Naive thymus-derived CD4-positive, alpha-beta T cell (primary cell): ENCODE measurements at regions not wholly inside any gene's neighbourhood (a gene's known extent, or its start where the extent isn't known, plus 50 kb on each side); places are given as distances from the start of the nearest gene placed in this dataset.

Experiments
- ATAC-seq: fragments of 150-1000 bp; cut with Tn5 transposase; 2 replicates; pipeline ENCODE4 v1.10.0; 2021; ENCODE audit warnings: mild to moderate bottlenecking, moderate library complexity
- CTCF ChIA-PET: fragments of 350-600 bp; sonication (Branson Sonifier 250); formaldehyde crosslinking; loops from one replicate; lab custom pipeline; 2021; ENCODE audit warnings: antibody characterized with exemption; lab: Charles Lee
- POLR2A ChIA-PET: fragments of 350-600 bp; sonication (Branson Sonifier 250); formaldehyde crosslinking; loops from one replicate; lab custom pipeline; 2021; ENCODE audit warnings: antibody characterized with exemption, inconsistent platforms; lab: Charles Lee
- DNase-seq, 9 donors: peaks; one replicate each; pipeline versions ENCODE4 v3.0.0 to v3.0.0-alpha.2; 2020 to 2022; ENCODE audit warnings: mixed read lengths in 1 of 9
- H3K27ac ChIP-seq: one replicate; pipeline ENCODE4 v1.7.0; 2013; ENCODE audit warnings: mild to moderate bottlenecking, low read depth, low read length, moderate library complexity
- H3K27me3 ChIP-seq, 2 donors: one replicate each; pipeline ENCODE4 v1.7.0; 2013; ENCODE audit warnings: low read length in 2 of 2, mild to moderate bottlenecking in 2 of 2, moderate library complexity in 2 of 2; ENCODE audit not compliant: control insufficient read depth in 2 of 2, insufficient read depth in 2 of 2
- H3K36me3 ChIP-seq, 3 experiments: 1 replicate in 2 of 3; 2 replicates in 1 of 3; pipeline ENCODE4 v1.7.0; 2013; ENCODE audit warnings: low read length in 3 of 3, mild to moderate bottlenecking in 3 of 3, moderate library complexity in 1 of 3; ENCODE audit not compliant: insufficient read depth in 3 of 3, control insufficient read depth in 2 of 3
- H3K4me1 ChIP-seq, 2 donors: one replicate each; pipeline ENCODE4 v1.7.0; 2013; ENCODE audit warnings: low read length in 2 of 2, mild to moderate bottlenecking in 2 of 2, moderate library complexity in 1 of 2; ENCODE audit not compliant: control insufficient read depth in 2 of 2, insufficient read depth in 2 of 2
- H3K4me3 ChIP-seq: 2 replicates; pipeline ENCODE4 v1.7.0; 2013; ENCODE audit warnings: mild to moderate bottlenecking, low read length
- H3K9me3 ChIP-seq, 3 experiments: 1 replicate in 2 of 3; 2 replicates in 1 of 3; pipeline ENCODE4 v1.7.0; 2013; ENCODE audit warnings: low read length in 3 of 3; ENCODE audit not compliant: control insufficient read depth in 2 of 3
- H3K27ac Mint-ChIP-seq, 9 donors: one replicate each; pipeline ENCODE4 v1.8.0; 2020 to 2022; ENCODE audit warnings: mixed read lengths in 9 of 9, mild to moderate bottlenecking in 8 of 9, moderate library complexity in 5 of 9, inconsistent platforms in 2 of 9
- H3K27me3 Mint-ChIP-seq, 5 donors: one replicate each; pipeline ENCODE4 v1.8.0; 2021 to 2022; ENCODE audit warnings: mixed read lengths in 5 of 5, mild to moderate bottlenecking in 1 of 5
- H3K36me3 Mint-ChIP-seq, 5 donors: one replicate each; pipeline ENCODE4 v1.8.0; 2020 to 2022; ENCODE audit warnings: mixed read lengths in 5 of 5, mild to moderate bottlenecking in 3 of 5, inconsistent platforms in 1 of 5
- H3K4me1 Mint-ChIP-seq, 7 donors: one replicate each; pipeline ENCODE4 v1.8.0; 2020 to 2022; ENCODE audit warnings: mixed read lengths in 7 of 7, mild to moderate bottlenecking in 3 of 7, inconsistent platforms in 1 of 7
- H3K4me3 Mint-ChIP-seq, 10 donors: one replicate each; pipeline ENCODE4 v1.8.0; 2020 to 2022; ENCODE audit warnings: mild to moderate bottlenecking in 10 of 10, mixed read lengths in 10 of 10, moderate library complexity in 6 of 10, inconsistent platforms in 2 of 10
- H3K9me3 Mint-ChIP-seq, 11 donors: one replicate each; pipeline ENCODE4 v1.8.0; 2020 to 2022; ENCODE audit warnings: mixed read lengths in 11 of 11, mild to moderate bottlenecking in 4 of 11, inconsistent platforms in 1 of 11, moderate library complexity in 1 of 11
- intact Hi-C, 2 donors: fragments of 100-400 bp; cut with micrococcal nuclease; formaldehyde crosslinking; loops; one replicate each; pipeline ENCODE4 v1.15.1; 2023

GRCh38 chr4:72631296-72631695 lies 62.3 kb upstream of the ADAMTS3 start:
- H3K4me1 ChIP-seq: no peaks in the 10 kb centered on the region
- Mint-ChIP-seq H3K4me1 (peaks cover 0 to 1% (median 0%) of the 10 kb centered on the region in 7 donors), H3K36me3 (no peaks in the 10 kb centered on the region), H3K27me3 (peaks cover 0 to 5% (median 0%) of the 10 kb centered on the region in 5 donors), H3K4me3 (no peak overlapping the region), H3K9me3 (peaks cover 0 to 9% (median 0%) of the 10 kb centered on the region in 11 donors), H3K27ac (no peak overlapping the region)
- ChIA-PET POLR2A (no interaction called here), CTCF (no interaction called here)
- no peak overlapping the region for H3K27ac ChIP-seq
- H3K4me3 ChIP-seq: no peak overlapping the region
- ATAC-seq (no peak), DNase-seq (no peak)
- no peaks in the 10 kb centered on the region for H3K36me3 ChIP-seq
- no peaks in the 10 kb centered on the region for H3K9me3 ChIP-seq
- intact Hi-C loops: no loop called here
- H3K27me3 ChIP-seq: no peaks in the 10 kb centered on the region

- no peaks in the 10 kb centered on the region for H3K27me3 Mint-ChIP-seq
- H3K27ac Mint-ChIP-seq: no peak overlapping the region
- DNase-seq (no peak), ATAC-seq (no peak)
- H3K36me3 Mint-ChIP-seq: no peaks in the 10 kb centered on the region
- no peaks in the 10 kb centered on the region for H3K9me3 ChIP-seq
- intact Hi-C loops: no loop called here
- H3K4me1 Mint-ChIP-seq: no peaks in the 10 kb centered on the region
- H3K27ac ChIP-seq: no peak overlapping the region
- H3K9me3 Mint-ChIP-seq: peaks cover 0 to 3% (median 0%) of the 10 kb centered on the region in 11 donors
- ChIA-PET POLR2A (no interaction called here), CTCF (no interaction called here)
- no peak overlapping the region for H3K4me3 ChIP-seq
- H3K36me3 ChIP-seq: no peaks in the 10 kb centered on the region
- no peaks in the 10 kb centered on the region for H3K27me3 ChIP-seq
- no peak overlapping the region for H3K4me3 Mint-ChIP-seq
- no peaks in the 10 kb centered on the region for H3K4me1 ChIP-seq
Measured at GRCh38 chr4:72629540-72629939, 60.5 kb upstream of the ADAMTS3 start.

DNA sequence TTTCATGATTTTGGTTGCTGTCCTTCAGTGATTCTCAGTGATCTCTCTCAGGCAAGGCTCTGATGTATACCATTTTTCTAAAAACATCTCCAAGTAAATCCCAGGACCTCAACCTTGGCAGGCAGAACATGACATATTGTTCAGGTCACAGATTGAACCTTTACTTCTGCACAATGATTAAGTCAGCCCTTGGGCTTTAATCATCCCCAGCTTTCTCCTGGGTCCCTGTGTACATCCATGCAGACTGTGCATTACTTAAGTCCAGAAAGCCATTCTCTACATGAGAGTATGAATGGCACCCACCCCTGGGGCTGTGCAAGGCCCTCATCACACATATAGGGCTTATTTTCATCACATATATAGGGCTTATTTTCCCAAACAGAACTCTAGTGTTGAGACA lies 58.7 kb upstream of the ADAMTS3 start:
- Histone ChIP-seq H3K27ac (no peak overlapping the region), H3K4me1 (no peaks in the 10 kb centered on the region), H3K4me3 (no peak overlapping the region), H3K9me3 (no peaks in the 10 kb centered on the region), H3K36me3 (no peaks in the 10 kb centered on the region), H3K27me3 (no peaks in the 10 kb centered on the region)
- H3K27ac Mint-ChIP-seq: no peak overlapping the region
- ChIA-PET POLR2A (no interaction called here), CTCF (no interaction called here)
- intact Hi-C loops: no loop called here
- H3K27me3 Mint-ChIP-seq: no peaks in the 10 kb centered on the region
- H3K4me1 Mint-ChIP-seq: no peaks in the 10 kb centered on the region
- H3K9me3 Mint-ChIP-seq: peaks cover 0 to 3% (median 0%) of the 10 kb centered on the region in 11 donors
- ATAC-seq (no peak), DNase-seq (no peak)
- H3K4me3 Mint-ChIP-seq: no peak overlapping the region
- no peaks in the 10 kb centered on the region for H3K36me3 Mint-ChIP-seq
